ENCODE measurements at regions not wholly inside any gene's neighbourhood (a gene's known extent, or its start where the extent isn't known, plus 50 kb on each side); places are given as distances from the start of the nearest gene placed in this dataset.

DNA sequence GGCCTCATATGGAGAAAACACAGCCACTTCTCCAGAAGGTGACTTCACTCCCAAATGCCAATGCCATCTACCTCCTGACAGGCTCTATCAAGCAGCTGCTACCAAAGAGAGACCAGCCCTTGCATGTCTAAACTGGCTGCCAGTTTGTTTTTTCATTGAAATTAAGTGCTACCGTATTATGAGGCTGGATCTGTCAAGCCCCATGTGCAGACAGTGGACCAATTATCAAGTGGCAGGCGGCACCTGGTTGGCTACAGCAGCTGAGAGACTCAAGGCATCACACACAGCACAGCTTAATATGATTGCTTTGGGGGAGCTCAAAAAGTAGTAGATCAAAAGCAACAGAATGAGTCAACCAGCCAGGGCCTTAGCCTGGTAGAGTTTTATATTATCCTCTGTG lies 1293.0 kb upstream of the TENM4 start:
- 100% methylated on average over 2 of the region's 2 CpGs for WGBS, 2 experiments (ENCODE audit: insufficient coverage in 2 of 2)
- Histone ChIP-seq H3K4me1 (ENCODE audit: control insufficient read depth, insufficient read depth, low read length, poor library complexity, severe bottlenecking) (no peaks in the 10 kb centered on the region), H3K4me3 (ENCODE audit: extremely low read depth, insufficient read depth, low read length, poor library complexity, severe bottlenecking) (no peak overlapping the region), H3K9me3 (ENCODE audit: control insufficient read depth, low read length) (no peaks in the 10 kb centered on the region), H3K36me3 (ENCODE audit: control insufficient read depth, insufficient read depth, low read length) (no peaks in the 10 kb centered on the region), H3K27ac (ENCODE audit: low read depth, low read length, severe bottlenecking) (no peak overlapping the region)

- WGBS, 2 experiments (ENCODE audit: insufficient coverage in 2 of 2) = 100% methylated on average over 1 of the region's 3 CpGs; no CpG with 5 or more reads in 1 of the 2 experiments
- Histone ChIP-seq H3K4me3 (ENCODE audit: extremely low read depth, insufficient read depth, low read length, poor library complexity, severe bottlenecking) (no peak overlapping the region), H3K27ac (ENCODE audit: low read depth, low read length, severe bottlenecking) (no peak overlapping the region), H3K9me3 (ENCODE audit: control insufficient read depth, low read length) (no peaks in the 10 kb centered on the region), H3K4me1 (ENCODE audit: control insufficient read depth, insufficient read depth, low read length, poor library complexity, severe bottlenecking) (no peaks in the 10 kb centered on the region), H3K36me3 (ENCODE audit: control insufficient read depth, insufficient read depth, low read length) (no peaks in the 10 kb centered on the region)
These were observed 1292.5 kb upstream of the TENM4 start for GRCh38 chr11:80733361-80733760.

- no CpG with 5 or more reads among the region's 3 CpGs for WGBS, 2 experiments (ENCODE audit: insufficient coverage in 2 of 2)
These were observed 1286.5 kb upstream of the TENM4 start for GRCh38 chr11:80727315-80727714.

GRCh38 chr11:80726236-80726635 lies 1285.4 kb upstream of the TENM4 start:
- H3K36me3 ChIP-seq (ENCODE audit: control insufficient read depth, insufficient read depth, low read length) = no peaks in the 10 kb centered on the region
- no peak overlapping the region for H3K4me3 ChIP-seq (ENCODE audit: extremely low read depth, insufficient read depth, low read length, poor library complexity, severe bottlenecking)
- no peaks in the 10 kb centered on the region for H3K4me1 ChIP-seq (ENCODE audit: control insufficient read depth, insufficient read depth, low read length, poor library complexity, severe bottlenecking)
- H3K9me3 ChIP-seq (ENCODE audit: control insufficient read depth, low read length) = no peaks in the 10 kb centered on the region
- no peak overlapping the region for H3K27ac ChIP-seq (ENCODE audit: low read depth, low read length, severe bottlenecking)

More at GRCh38 chr11:80727315-80727714, 1286.5 kb upstream of the TENM4 start:
- no peaks in the 10 kb centered on the region for H3K9me3 ChIP-seq (ENCODE audit: control insufficient read depth, low read length)
- no peak overlapping the region for H3K4me3 ChIP-seq (ENCODE audit: extremely low read depth, insufficient read depth, low read length, poor library complexity, severe bottlenecking)
- H3K27ac ChIP-seq (ENCODE audit: low read depth, low read length, severe bottlenecking) = no peak overlapping the region
- H3K4me1 ChIP-seq (ENCODE audit: control insufficient read depth, insufficient read depth, low read length, poor library complexity, severe bottlenecking) = no peaks in the 10 kb centered on the region
- H3K36me3 ChIP-seq (ENCODE audit: control insufficient read depth, insufficient read depth, low read length) = no peaks in the 10 kb centered on the region

- Histone ChIP-seq H3K9me3 (ENCODE audit: control insufficient read depth, low read length) (no peaks in the 10 kb centered on the region), H3K4me3 (ENCODE audit: extremely low read depth, insufficient read depth, low read length, poor library complexity, severe bottlenecking) (no peak overlapping the region), H3K4me1 (ENCODE audit: control insufficient read depth, insufficient read depth, low read length, poor library complexity, severe bottlenecking) (no peaks in the 10 kb centered on the region), H3K36me3 (ENCODE audit: control insufficient read depth, insufficient read depth, low read length) (no peaks in the 10 kb centered on the region), H3K27ac (ENCODE audit: low read depth, low read length, severe bottlenecking) (no peak overlapping the region)
- no CpG with 5 or more reads among the region's 2 CpGs for WGBS, 2 experiments (ENCODE audit: insufficient coverage in 2 of 2)
These were observed 1283.5 kb upstream of the TENM4 start for GRCh38 chr11:80724366-80724765.

DNA sequence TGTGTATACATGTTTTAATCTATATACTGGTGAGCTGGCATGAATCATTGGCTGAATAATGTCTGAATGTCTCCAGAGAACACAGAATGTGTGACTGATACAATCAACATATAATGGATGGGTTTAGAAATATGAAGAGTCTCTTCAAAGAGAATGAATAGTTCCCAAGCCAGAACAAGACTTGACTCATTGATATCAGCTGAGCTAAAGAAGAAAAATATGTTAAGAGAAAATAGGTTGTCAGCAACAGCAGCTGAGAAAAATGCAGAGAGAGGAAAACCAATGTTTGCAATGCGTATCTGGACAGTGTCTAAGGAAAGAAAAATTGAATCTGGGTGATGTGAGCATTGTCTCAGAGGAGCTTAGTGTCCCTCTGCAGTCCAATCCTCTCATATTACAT lies 1281.8 kb upstream of the TENM4 start:
- peak overlapping the region; percentile 7 for H3K27ac ChIP-seq (ENCODE audit: low read depth, low read length, severe bottlenecking)
- H3K36me3 ChIP-seq (ENCODE audit: control insufficient read depth, insufficient read depth, low read length) = no peaks in the 10 kb centered on the region
- H3K4me1 ChIP-seq (ENCODE audit: control insufficient read depth, insufficient read depth, low read length, poor library complexity, severe bottlenecking) = no peaks in the 10 kb centered on the region
- 80 to 100% methylated on average over 1 of the region's 1 CpG for WGBS, 2 experiments (ENCODE audit: insufficient coverage in 2 of 2)
- no peak overlapping the region for H3K4me3 ChIP-seq (ENCODE audit: extremely low read depth, insufficient read depth, low read length, poor library complexity, severe bottlenecking)
- no peaks in the 10 kb centered on the region for H3K9me3 ChIP-seq (ENCODE audit: control insufficient read depth, low read length)

DNA sequence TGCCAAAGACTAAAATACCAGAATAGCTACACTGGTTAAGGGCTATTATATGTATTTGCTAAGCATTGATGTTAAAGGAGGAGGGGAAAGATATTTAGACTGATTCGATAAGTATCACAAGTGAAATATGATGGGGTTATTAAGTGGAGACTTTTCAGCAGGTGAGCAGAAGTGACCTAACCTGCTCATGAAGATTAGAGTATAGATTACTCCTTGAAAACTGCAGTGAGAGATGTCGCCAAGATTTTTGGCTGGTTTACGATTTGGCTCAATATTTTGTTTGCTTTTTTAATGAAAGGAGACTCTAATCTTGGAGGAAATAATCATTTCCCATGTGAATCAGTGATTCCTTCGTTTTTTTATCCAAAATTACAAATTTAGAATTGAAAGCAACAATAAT lies 1279.5 kb upstream of the TENM4 start:
- Histone ChIP-seq H3K36me3 (ENCODE audit: control insufficient read depth, insufficient read depth, low read length) (no peaks in the 10 kb centered on the region), H3K9me3 (ENCODE audit: control insufficient read depth, low read length) (no peaks in the 10 kb centered on the region), H3K27ac (ENCODE audit: low read depth, low read length, severe bottlenecking) (no peak overlapping the region), H3K4me1 (ENCODE audit: control insufficient read depth, insufficient read depth, low read length, poor library complexity, severe bottlenecking) (no peaks in the 10 kb centered on the region), H3K4me3 (ENCODE audit: extremely low read depth, insufficient read depth, low read length, poor library complexity, severe bottlenecking) (no peak overlapping the region)
- 81 to 100% methylated on average over 2 to 3 of the region's 4 CpGs for WGBS, 2 experiments (ENCODE audit: insufficient coverage in 2 of 2)

- no peaks in the 10 kb centered on the region for H3K36me3 ChIP-seq (ENCODE audit: control insufficient read depth, insufficient read depth, low read length)
- H3K27ac ChIP-seq (ENCODE audit: low read depth, low read length, severe bottlenecking) = no peak overlapping the region
- H3K4me1 ChIP-seq (ENCODE audit: control insufficient read depth, insufficient read depth, low read length, poor library complexity, severe bottlenecking) = no peaks in the 10 kb centered on the region
- H3K4me3 ChIP-seq (ENCODE audit: extremely low read depth, insufficient read depth, low read length, poor library complexity, severe bottlenecking) = no peak overlapping the region
- H3K9me3 ChIP-seq (ENCODE audit: control insufficient read depth, low read length) = no peaks in the 10 kb centered on the region
These were observed 1278.4 kb upstream of the TENM4 start for GRCh38 chr11:80719292-80719646.

- H3K4me3 ChIP-seq (ENCODE audit: extremely low read depth, insufficient read depth, low read length, poor library complexity, severe bottlenecking) = no peak overlapping the region
- H3K9me3 ChIP-seq (ENCODE audit: control insufficient read depth, low read length) = no peaks in the 10 kb centered on the region
- no CpG with 5 or more reads among the region's 2 CpGs for WGBS, 2 experiments (ENCODE audit: insufficient coverage in 2 of 2)
- H3K36me3 ChIP-seq (ENCODE audit: control insufficient read depth, insufficient read depth, low read length) = no peaks in the 10 kb centered on the region
- H3K27ac ChIP-seq (ENCODE audit: low read depth, low read length, severe bottlenecking) = no peak overlapping the region
- H3K4me1 ChIP-seq (ENCODE audit: control insufficient read depth, insufficient read depth, low read length, poor library complexity, severe bottlenecking) = no peaks in the 10 kb centered on the region
These were observed 1277.9 kb upstream of the TENM4 start for GRCh38 chr11:80718611-80719291.

GRCh38 chr11:80702264-80702663 lies 1261.4 kb upstream of the TENM4 start:
- Histone ChIP-seq H3K36me3 (ENCODE audit: control insufficient read depth, insufficient read depth, low read length) (no peaks in the 10 kb centered on the region), H3K27ac (ENCODE audit: low read depth, low read length, severe bottlenecking) (no peak overlapping the region), H3K4me3 (ENCODE audit: extremely low read depth, insufficient read depth, low read length, poor library complexity, severe bottlenecking) (no peak overlapping the region), H3K9me3 (ENCODE audit: control insufficient read depth, low read length) (peaks cover 9% of the 10 kb centered on the region), H3K4me1 (ENCODE audit: control insufficient read depth, insufficient read depth, low read length, poor library complexity, severe bottlenecking) (no peaks in the 10 kb centered on the region)
- no CpG with 5 or more reads among the region's 2 CpGs for WGBS, 2 experiments (ENCODE audit: insufficient coverage in 2 of 2)

- Histone ChIP-seq H3K4me1 (ENCODE audit: control insufficient read depth, insufficient read depth, low read length, poor library complexity, severe bottlenecking) (no peaks in the 10 kb centered on the region), H3K27ac (ENCODE audit: low read depth, low read length, severe bottlenecking) (no peak overlapping the region), H3K36me3 (ENCODE audit: control insufficient read depth, insufficient read depth, low read length) (no peaks in the 10 kb centered on the region), H3K4me3 (ENCODE audit: extremely low read depth, insufficient read depth, low read length, poor library complexity, severe bottlenecking) (no peak overlapping the region), H3K9me3 (ENCODE audit: control insufficient read depth, low read length) (peaks cover 2% of the 10 kb centered on the region)
- WGBS, 2 experiments (ENCODE audit: insufficient coverage in 2 of 2) = 90% methylated on average over 2 of the region's 4 CpGs; no CpG with 5 or more reads in 1 of the 2 experiments
These were observed 1259.6 kb upstream of the TENM4 start for GRCh38 chr11:80700386-80700785.

Measured in mesodermal cell (in vitro differentiated cells).